Activated CD4-positive, alpha-beta memory T cell treated with anti-CD3 and anti-CD28 coated beads for 36 hours (primary cell): ENCODE measurements at regions not wholly inside any gene's neighbourhood (a gene's known extent, or its start where the extent isn't known, plus 50 kb on each side); places are given as distances from the start of the nearest gene placed in this dataset.

Experiments used
- CTCF ChIA-PET: fragments of 350-600 bp; sonication (Branson Sonifier 250); formaldehyde crosslinking; loops from one replicate; lab custom pipeline; 2021; ENCODE audit warnings: antibody characterized with exemption, inconsistent platforms; lab: Charles Lee
- POLR2A ChIA-PET: fragments of 350-600 bp; sonication (Branson Sonifier 250); formaldehyde crosslinking; loops from one replicate; lab custom pipeline; 2021; ENCODE audit warnings: antibody characterized with exemption; lab: Charles Lee
- DNase-seq: peaks from one replicate; pipeline ENCODE4 v3.0.0-alpha.2; 2020
- H3K27ac Mint-ChIP-seq: one replicate; pipeline ENCODE4 v1.8.0; 2021; ENCODE audit warnings: mixed read lengths
- H3K27me3 Mint-ChIP-seq: one replicate; pipeline ENCODE4 v1.8.0; 2021; ENCODE audit warnings: mixed read lengths
- H3K36me3 Mint-ChIP-seq: one replicate; pipeline ENCODE4 v1.8.0; 2021; ENCODE audit warnings: mixed read lengths
- H3K4me1 Mint-ChIP-seq: one replicate; pipeline ENCODE4 v1.8.0; 2021; ENCODE audit warnings: low read depth, mixed read lengths
- H3K4me3 Mint-ChIP-seq: one replicate; pipeline ENCODE4 v1.8.0; 2021; ENCODE audit warnings: mild to moderate bottlenecking, mixed read lengths
- H3K9me3 Mint-ChIP-seq: one replicate; pipeline ENCODE4 v1.8.0; 2021; ENCODE audit warnings: mixed read lengths
- intact Hi-C: fragments of 100-400 bp; cut with micrococcal nuclease; formaldehyde crosslinking; loops from one replicate; pipeline ENCODE4 v1.15.1; 2023

DNA sequence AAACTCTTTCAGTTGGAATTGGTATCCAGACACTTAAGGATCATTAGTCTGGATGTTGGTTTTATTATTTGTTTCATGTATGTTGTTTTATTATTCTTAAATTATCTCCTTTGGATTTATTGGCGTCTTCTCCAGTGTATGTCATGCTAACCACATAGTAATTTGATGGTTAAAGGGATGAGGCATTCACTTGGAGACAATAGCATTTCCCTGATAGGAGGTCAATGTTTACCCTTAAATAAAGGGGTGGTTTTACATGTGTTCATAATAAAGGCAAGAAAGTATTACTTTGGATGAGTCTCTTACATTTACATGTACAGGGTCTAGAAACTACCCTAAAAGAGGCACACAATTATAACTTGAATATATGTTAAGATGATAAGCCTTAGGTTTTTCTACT, 51.2 kb upstream of the RNF144B start:
- Mint-ChIP-seq H3K36me3 (no peaks in the 10 kb centered on the region), H3K27ac (no peak overlapping the region), H3K9me3 (no peaks in the 10 kb centered on the region), H3K4me1 (no peaks in the 10 kb centered on the region), H3K27me3 (peaks cover 4% of the 10 kb centered on the region), H3K4me3 (no peak overlapping the region)
- CTCF ChIA-PET, result no interaction called here
- POLR2A ChIA-PET, result no interaction called here
- intact Hi-C loops, result no loop called here
- DNase-seq, result no peak

DNA sequence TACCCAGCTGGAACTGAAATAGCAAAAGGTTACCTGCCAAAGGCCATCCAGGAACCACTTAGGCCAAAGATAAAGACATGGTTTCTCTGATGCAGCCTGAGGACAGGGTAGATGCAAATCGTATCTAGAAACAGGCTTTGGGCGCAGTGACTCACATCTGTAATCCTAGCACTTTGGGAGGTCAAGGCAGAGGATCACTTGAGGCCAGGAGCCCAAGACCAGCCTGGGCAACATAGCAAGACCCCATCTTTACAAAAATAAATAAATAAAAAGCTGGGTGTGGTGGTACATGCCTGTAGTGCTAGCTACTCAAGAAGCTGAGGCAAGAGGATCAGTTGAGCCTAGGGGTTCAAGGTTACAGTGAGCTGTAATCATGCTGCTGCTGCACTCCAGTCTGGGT, 52.9 kb upstream of the RNF144B start:
- Mint-ChIP-seq H3K4me3 (no peak overlapping the region), H3K27me3 (peaks cover 5% of the 10 kb centered on the region), H3K27ac (no peak overlapping the region), H3K36me3 (no peaks in the 10 kb centered on the region), H3K4me1 (no peaks in the 10 kb centered on the region), H3K9me3 (no peaks in the 10 kb centered on the region)
- ChIA-PET POLR2A (no interaction called here), CTCF (interaction anchor here (0.6 to 2.8 kb wide), 2 partner anchors 169 to 631 kb away, joined by 3 to 13 read pairs; no protein-coding TSS in a partner anchor)
- no peak for DNase-seq
- intact Hi-C loops, result no loop called here

DNA sequence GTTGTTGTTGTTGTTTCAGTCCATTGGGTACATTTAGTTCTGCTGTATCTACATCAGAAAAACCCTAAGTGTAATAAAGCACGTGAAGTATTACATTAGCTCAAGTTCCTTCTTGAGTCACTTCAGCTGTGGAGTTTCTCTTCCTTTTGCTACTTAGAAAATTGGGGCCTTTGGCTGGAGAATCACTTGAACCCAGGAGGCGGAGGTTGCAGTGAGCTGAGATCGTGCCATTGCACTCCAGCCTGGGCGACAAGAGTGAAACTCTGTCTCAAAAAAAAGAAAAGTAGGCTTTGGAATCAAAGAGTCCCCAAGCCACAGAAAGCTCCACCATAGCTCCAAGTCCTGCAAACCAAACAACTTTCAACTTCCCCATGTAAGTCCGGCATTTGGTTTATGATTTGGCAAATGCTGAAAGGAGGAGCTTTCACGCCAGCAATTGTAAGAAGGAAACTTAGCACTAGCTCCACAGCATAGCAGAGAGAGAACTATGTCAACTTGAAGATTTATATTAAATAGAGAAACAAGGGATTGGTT, 56.5 kb upstream of the RNF144B start:
- CTCF ChIA-PET, result interaction anchor here (0.6 to 1.8 kb wide), 3 partner anchors 125 to 176 kb away, joined by 3 to 4 read pairs (median 3); no protein-coding TSS in a partner anchor
- H3K9me3 Mint-ChIP-seq, result no peaks in the 10 kb centered on the region
- H3K36me3 Mint-ChIP-seq, result no peaks in the 10 kb centered on the region
- H3K4me3 Mint-ChIP-seq, result no peak overlapping the region
- intact Hi-C loops, result no loop called here
- no peak overlapping the region for H3K27ac Mint-ChIP-seq
- H3K4me1 Mint-ChIP-seq, result peaks cover 8% of the 10 kb centered on the region
- POLR2A ChIA-PET, result no interaction called here
- DNase-seq, result no peak
- H3K27me3 Mint-ChIP-seq, result peaks cover 3% of the 10 kb centered on the region

DNA sequence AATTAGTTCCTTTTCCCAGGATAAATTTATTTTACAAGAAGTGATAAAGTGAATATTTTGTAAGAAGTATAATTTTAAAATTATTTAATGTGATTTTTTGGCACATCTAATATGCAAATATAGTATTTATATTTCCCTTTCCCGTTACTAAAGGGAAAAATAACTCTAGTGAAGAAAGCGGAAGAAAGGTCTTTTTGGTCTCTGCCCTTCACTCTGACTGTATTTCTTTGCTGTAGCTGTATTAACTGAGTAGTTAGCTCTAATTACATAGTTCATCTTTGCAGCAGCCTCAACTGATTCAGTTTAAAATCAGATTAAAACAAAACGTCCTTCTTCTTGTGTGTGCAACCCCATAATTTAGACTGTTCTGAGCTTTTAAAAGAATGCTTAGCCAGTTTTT, 57.4 kb upstream of the RNF144B start:
- Mint-ChIP-seq H3K4me3 (no peak overlapping the region), H3K36me3 (no peaks in the 10 kb centered on the region), H3K9me3 (no peaks in the 10 kb centered on the region), H3K27ac (no peak overlapping the region), H3K27me3 (peaks cover 6% of the 10 kb centered on the region), H3K4me1 (peaks cover 8% of the 10 kb centered on the region)
- ChIA-PET POLR2A (no interaction called here), CTCF (interaction anchor here (0.6 to 1.8 kb wide), 4 partner anchors 11 to 178 kb away, joined by 3 to 4 read pairs (median 3); no protein-coding TSS in a partner anchor)
- DNase-seq, result no peak
- intact Hi-C loops, result no loop called here

DNA sequence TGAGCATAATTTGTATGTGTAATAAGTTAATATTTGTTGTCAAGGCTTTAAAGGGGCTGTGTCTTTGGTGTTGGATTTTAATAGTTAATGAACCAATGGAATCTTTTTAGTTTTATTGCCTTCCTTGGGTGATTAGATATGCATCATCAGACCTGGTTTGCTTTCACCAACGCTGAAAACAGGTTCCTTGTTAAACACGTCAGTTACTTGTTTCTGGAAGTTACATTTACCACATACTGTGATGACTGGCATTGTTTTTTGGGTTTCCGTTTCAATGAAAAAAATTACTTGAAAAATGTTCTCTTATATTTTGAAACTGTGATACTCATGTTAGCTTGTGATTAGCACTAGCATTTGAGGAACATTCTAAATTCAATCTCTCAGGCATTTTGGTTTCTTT, 58.6 kb upstream of the RNF144B start:
- Mint-ChIP-seq H3K4me1 (peaks cover 8% of the 10 kb centered on the region), H3K27me3 (peaks cover 6% of the 10 kb centered on the region), H3K36me3 (no peaks in the 10 kb centered on the region), H3K27ac (no peak overlapping the region), H3K9me3 (no peaks in the 10 kb centered on the region), H3K4me3 (no peak overlapping the region)
- POLR2A ChIA-PET, result interaction anchor here (1.3 to 1.4 kb wide), 2 partner anchors 15 to 184 kb away, joined by 3 read pairs; no protein-coding TSS in a partner anchor
- intact Hi-C loops, result loop anchor here (1.0 kb wide), 1 partner anchor 15 kb away; no protein-coding TSS in a partner anchor
- DNase-seq, result no peak
- CTCF ChIA-PET, result interaction anchor here (1.2 to 1.7 kb wide), 3 partner anchors 175 to 268 kb away, joined by 4 to 15 read pairs (median 7); no protein-coding TSS in a partner anchor

DNA sequence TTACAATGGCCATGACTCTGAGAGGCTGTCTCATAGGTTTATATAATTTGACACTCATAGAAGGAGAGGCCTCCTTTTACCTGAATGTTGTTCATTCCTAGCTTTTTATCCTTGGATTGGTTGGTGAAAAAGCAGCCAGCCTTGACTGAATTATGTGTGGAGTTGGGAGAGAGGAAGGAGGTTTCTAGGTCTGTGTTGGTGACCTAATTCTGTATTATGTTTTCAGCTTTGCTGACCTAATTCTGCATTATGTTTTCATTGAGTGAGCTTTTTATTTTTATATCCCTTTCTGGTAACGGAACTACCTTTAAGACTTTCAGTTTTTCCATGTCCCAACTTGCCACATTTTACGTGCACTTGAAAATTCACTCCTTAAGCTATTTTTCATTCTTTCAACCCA, 59.1 kb upstream of the RNF144B start:
- Mint-ChIP-seq H3K27me3 (peaks cover 6% of the 10 kb centered on the region), H3K4me1 (peaks cover 8% of the 10 kb centered on the region), H3K27ac (no peak overlapping the region), H3K9me3 (no peaks in the 10 kb centered on the region), H3K36me3 (no peaks in the 10 kb centered on the region), H3K4me3 (no peak overlapping the region)
- CTCF ChIA-PET, result interaction anchor here (1.2 to 1.7 kb wide), 3 partner anchors 175 to 268 kb away, joined by 4 to 15 read pairs (median 7); no protein-coding TSS in a partner anchor
- no peak for DNase-seq
- intact Hi-C loops, result loop anchor here (1.0 kb wide), 1 partner anchor 15 kb away; no protein-coding TSS in a partner anchor
- POLR2A ChIA-PET, result interaction anchor here (1.3 to 1.4 kb wide), 2 partner anchors 15 to 185 kb away, joined by 3 read pairs; no protein-coding TSS in a partner anchor

DNA sequence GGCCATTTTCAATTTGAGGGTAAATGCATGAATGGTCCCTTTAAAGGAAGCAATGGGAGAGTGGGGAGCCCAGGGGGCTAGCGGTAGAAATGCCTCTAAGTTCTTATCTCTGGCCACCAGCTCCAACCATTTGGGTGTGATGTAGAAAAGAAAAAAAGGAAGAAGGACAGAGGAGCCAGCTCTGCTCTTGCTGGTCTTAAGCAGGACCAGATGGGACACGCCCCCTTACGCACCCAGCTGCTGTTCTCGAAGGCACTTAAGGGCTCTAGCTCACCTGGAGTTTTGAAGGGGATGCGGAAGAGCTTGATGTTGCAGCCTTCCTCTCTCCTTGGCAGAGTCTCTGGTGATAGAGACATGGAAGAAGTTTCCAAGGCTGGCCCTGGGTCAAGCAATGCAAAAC, 59.5 kb upstream of the RNF144B start:
- CTCF ChIA-PET, result interaction anchor here (1.2 to 1.7 kb wide), 3 partner anchors 176 to 269 kb away, joined by 4 to 15 read pairs (median 7); no protein-coding TSS in a partner anchor
- POLR2A ChIA-PET, result interaction anchor here (1.4 kb wide), 1 partner anchor 185 kb away, joined by 3 read pairs; no protein-coding TSS in a partner anchor
- H3K36me3 Mint-ChIP-seq, result no peaks in the 10 kb centered on the region
- H3K9me3 Mint-ChIP-seq, result no peaks in the 10 kb centered on the region
- DNase-seq, result no peak
- H3K27ac Mint-ChIP-seq, result no peak overlapping the region
- H3K4me1 Mint-ChIP-seq, result peaks cover 8% of the 10 kb centered on the region
- no peak overlapping the region for H3K4me3 Mint-ChIP-seq
- H3K27me3 Mint-ChIP-seq, result peaks cover 6% of the 10 kb centered on the region
- intact Hi-C loops, result loop anchor here (1.0 kb wide), 1 partner anchor 16 kb away; no protein-coding TSS in a partner anchor

DNA sequence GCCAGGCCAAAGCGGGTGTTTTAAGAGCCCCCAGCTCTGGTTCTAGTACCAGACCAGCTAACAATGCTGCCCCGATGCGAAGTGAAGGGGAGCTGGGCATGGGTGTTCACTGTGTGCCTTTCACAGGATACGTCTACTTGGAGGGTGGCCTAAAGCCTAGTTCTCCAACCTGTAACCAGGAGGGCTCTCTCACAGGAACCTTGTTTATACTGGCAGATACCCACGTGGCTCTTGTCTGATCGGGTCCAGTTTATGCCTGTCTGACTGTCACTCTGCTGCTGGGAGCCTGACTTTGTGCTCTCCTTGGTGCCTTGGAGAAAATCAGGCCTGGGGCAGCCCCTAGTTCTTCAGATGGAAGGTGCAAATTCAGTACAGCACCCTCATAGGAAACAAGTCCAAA, 60.2 kb upstream of the RNF144B start:
- Mint-ChIP-seq H3K36me3 (no peaks in the 10 kb centered on the region), H3K9me3 (no peaks in the 10 kb centered on the region), H3K27ac (no peak overlapping the region), H3K4me1 (peaks cover 8% of the 10 kb centered on the region), H3K27me3 (peaks cover 6% of the 10 kb centered on the region), H3K4me3 (no peak overlapping the region)
- ChIA-PET CTCF (interaction anchor here (1.3 to 1.7 kb wide), 2 partner anchors 176 to 179 kb away, joined by 7 to 15 read pairs; no protein-coding TSS in a partner anchor), POLR2A (no interaction called here)
- intact Hi-C loops, result no loop called here
- DNase-seq, result no peak

DNA sequence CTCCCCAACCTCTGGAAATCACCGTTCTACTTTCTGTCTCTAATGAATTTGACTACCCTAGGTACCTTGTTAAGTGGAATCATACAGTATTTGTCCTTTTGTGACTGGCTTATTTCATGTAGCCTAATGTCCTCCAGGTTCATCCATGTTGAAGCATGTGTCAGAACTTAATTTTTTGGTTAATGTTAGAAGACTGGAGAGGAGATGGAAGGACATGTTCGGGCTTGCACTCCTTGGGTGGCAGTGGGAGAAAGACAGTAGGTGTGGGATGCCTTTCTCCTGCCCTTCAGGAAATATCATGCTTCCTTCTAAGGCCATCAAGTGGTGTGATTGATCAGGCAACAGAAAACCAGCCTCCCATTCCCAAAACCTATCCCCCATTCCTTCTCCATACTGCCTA, 61.1 kb upstream of the RNF144B start:
- H3K27ac Mint-ChIP-seq, result no peak overlapping the region
- no peak for DNase-seq
- H3K27me3 Mint-ChIP-seq, result peaks cover 5% of the 10 kb centered on the region
- ChIA-PET POLR2A (no interaction called here), CTCF (interaction anchor here (0.7 to 5.3 kb wide), 2 partner anchors 179 to 267 kb away, joined by 3 to 109 read pairs; no protein-coding TSS in a partner anchor)
- no peaks in the 10 kb centered on the region for H3K36me3 Mint-ChIP-seq
- peaks cover 8% of the 10 kb centered on the region for H3K4me1 Mint-ChIP-seq
- no peaks in the 10 kb centered on the region for H3K9me3 Mint-ChIP-seq
- no peak overlapping the region for H3K4me3 Mint-ChIP-seq
- intact Hi-C loops, result no loop called here

DNA sequence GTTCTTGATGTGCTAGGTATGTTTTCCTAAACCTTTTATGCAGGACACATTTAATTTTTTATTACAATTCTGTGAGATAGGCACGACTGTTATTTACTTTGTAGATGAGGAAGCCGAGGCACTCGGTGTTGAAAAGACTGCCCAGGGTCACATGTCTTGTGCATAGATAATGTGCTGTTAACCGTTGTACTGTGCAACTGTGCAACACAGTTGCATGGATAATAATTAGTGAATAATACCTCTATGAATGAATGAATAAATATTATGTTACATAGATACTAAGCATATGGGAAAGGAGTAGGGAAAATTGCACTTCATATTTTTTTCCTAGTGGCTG, 60.3 kb upstream of the DEK start:
- ChIA-PET CTCF (interaction anchor here (5.3 kb wide), 1 partner anchor 180 kb away, joined by 109 read pairs; no protein-coding TSS in a partner anchor), POLR2A (no interaction called here)
- Mint-ChIP-seq H3K9me3 (no peaks in the 10 kb centered on the region), H3K36me3 (no peaks in the 10 kb centered on the region), H3K4me3 (no peak overlapping the region), H3K27me3 (peaks cover 4% of the 10 kb centered on the region), H3K4me1 (peaks cover 8% of the 10 kb centered on the region), H3K27ac (no peak overlapping the region)
- no peak for DNase-seq
- intact Hi-C loops, result loop anchor here (1.0 kb wide), 1 partner anchor 180 kb away; no protein-coding TSS in a partner anchor

DNA sequence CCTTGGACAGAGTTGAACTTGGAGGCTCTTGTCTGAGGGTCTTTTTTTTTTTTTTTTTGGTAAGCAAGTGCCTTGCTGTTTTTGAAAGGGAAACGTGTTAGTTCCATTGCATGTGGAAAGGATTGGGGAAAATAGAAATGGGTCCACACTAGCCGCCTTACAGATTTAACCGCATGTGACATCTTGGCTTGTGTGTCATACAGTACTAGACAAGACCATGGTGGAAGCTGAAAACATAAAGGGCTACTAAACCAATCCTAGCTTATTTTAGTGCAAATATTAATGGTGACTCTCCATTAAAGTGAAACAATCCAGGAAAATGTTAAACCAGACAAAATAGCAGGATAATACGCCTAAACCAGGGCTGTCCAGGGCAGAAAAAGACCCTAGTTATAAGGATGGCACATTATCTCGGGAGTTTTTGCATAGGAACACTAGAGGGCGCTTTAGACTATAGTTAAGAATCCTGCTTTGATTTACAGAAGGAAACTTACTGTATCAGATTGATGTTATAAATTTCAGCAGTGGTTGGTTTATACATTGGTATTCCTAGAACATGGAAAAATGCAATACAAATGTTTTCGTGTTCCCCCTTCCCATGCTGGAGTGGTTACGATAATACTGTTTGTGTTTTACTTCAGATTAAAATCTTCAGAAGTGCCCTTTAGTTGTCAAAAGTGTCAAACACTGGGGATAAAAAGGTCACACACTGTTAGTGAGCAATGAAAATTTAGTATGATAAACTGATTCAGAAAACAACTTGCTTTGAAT, 59.8 kb upstream of the DEK start:
- Mint-ChIP-seq H3K4me1 (peaks cover 8% of the 10 kb centered on the region), H3K9me3 (no peaks in the 10 kb centered on the region), H3K4me3 (no peak overlapping the region), H3K27me3 (peaks cover 4% of the 10 kb centered on the region), H3K27ac (no peak overlapping the region), H3K36me3 (no peaks in the 10 kb centered on the region)
- intact Hi-C loops, result loop anchor here (1.0 kb wide), 1 partner anchor 180 kb away; no protein-coding TSS in a partner anchor
- CTCF ChIA-PET, result interaction anchor here (0.6 to 5.3 kb wide), 17 partner anchors 9 to 731 kb away, joined by 3 to 109 read pairs (median 3); no protein-coding TSS in a partner anchor
- POLR2A ChIA-PET, result no interaction called here
- no peak for DNase-seq

DNA sequence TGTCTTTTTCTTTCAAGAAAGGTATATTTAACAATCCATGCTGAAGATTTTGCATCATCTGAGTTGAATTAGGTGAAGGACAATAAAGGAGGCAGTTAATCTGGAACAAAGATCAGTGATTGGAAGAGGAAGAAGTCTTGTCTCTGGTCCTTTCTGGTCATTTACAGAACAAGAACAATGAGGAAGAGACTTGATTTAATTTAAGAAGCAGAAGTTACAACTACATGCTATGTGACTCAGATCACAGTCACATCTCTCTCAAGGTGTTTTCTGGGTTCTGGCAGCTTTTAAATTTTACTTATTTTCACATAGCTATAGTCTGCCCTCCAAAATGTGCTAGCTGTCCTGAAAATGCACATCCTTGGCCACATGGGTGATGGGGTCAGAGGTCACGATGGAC, 53.5 kb upstream of the DEK start:
- H3K27ac Mint-ChIP-seq, result no peak overlapping the region
- ChIA-PET CTCF (interaction anchor here (0.6 to 1.3 kb wide), 4 partner anchors 185 to 507 kb away, joined by 3 to 4 read pairs (median 3); no protein-coding TSS in a partner anchor), POLR2A (no interaction called here)
- no peaks in the 10 kb centered on the region for H3K9me3 Mint-ChIP-seq
- H3K27me3 Mint-ChIP-seq, result peaks cover 2% of the 10 kb centered on the region
- no peak for DNase-seq
- H3K36me3 Mint-ChIP-seq, result no peaks in the 10 kb centered on the region
- H3K4me1 Mint-ChIP-seq, result no peaks in the 10 kb centered on the region
- no peak overlapping the region for H3K4me3 Mint-ChIP-seq
- intact Hi-C loops, result no loop called here
